ENCODE measurements at regions not wholly inside any gene's neighbourhood (a gene's known extent, or its start where the extent isn't known, plus 50 kb on each side); places are given as distances from the start of the nearest gene placed in this dataset.

DNA sequence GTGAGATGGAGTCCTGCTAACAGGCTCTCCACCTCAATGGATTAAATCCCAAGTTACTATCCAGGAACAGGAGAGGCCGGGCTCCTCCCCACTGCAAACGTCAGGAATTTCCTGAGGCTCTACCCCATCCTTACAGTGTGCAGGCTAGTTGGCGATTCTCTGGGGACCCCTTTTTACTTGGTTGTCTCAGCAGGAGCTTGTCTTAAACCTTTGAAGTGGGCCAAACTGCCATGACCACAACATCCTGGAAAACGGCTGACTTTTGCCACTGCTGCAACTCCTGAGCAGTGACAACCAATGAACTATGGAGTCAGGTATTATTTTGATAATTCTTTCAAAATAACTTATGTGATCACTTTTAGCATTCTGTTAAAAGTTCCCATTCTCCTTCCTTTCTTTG, 440.9 kb upstream of the CCDC54 start:
- TF ChIP-seq, protein P1, sequence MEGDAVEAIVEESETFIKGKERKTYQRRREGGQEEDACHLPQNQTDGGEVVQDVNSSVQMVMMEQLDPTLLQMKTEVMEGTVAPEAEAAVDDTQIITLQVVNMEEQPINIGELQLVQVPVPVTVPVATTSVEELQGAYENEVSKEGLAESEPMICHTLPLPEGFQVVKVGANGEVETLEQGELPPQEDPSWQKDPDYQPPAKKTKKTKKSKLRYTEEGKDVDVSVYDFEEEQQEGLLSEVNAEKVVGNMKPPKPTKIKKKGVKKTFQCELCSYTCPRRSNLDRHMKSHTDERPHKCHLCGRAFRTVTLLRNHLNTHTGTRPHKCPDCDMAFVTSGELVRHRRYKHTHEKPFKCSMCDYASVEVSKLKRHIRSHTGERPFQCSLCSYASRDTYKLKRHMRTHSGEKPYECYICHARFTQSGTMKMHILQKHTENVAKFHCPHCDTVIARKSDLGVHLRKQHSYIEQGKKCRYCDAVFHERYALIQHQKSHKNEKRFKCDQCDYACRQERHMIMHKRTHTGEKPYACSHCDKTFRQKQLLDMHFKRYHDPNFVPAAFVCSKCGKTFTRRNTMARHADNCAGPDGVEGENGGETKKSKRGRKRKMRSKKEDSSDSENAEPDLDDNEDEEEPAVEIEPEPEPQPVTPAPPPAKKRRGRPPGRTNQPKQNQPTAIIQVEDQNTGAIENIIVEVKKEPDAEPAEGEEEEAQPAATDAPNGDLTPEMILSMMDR (conservative IDR thresholded peaks at IDR 0.05), result no peak
- H3K27ac ChIP-seq, result no peak overlapping the region

DNA sequence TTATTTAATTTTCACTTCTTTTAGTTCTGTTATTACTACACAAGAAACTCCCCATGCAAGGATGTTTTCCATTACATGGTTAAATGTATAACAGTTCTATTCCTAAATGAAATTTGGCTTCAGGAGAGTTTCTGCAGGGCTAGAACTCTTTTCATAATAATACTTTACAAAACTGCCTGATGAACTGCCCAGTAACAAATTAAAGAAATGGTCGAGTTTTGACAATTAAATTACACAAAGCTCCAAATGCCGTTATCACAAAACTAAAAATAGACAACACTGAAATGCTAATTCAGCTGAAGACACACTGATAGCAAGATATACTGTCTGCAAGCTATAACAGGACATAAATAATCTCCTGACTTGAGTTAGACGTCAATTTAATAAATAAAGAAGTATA, 435.2 kb upstream of the CCDC54 start:
- H3K27ac ChIP-seq, result no peak overlapping the region
- no peak for TF ChIP-seq ZFX (IDR thresholded peaks at IDR 0.05)
- TF ChIP-seq, protein P1 (conservative IDR thresholded peaks at IDR 0.05), result no peak

DNA sequence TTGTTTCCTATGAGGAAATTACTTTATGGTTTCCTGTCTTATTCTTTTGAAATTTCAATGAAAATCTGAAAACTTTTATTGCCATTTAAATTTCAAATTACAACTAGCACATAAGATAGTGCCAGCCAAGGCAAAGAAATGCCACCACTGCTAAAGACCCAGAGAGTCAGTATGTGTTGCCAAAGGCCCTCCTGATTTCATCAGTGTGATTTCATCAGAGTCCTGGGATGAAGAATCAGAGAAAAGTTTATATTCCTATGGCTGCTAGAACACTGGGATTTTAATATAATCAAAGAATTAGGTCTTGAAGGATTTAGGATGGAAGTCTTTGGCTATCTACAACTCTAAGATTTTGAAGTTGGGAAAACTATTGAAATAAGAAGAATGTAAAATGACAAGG, 434.2 kb upstream of the CCDC54 start:
- TF ChIP-seq, protein P1 (conservative IDR thresholded peaks at IDR 0.05), result no peak
- no peak for TF ChIP-seq ZFX (IDR thresholded peaks at IDR 0.05)
- H3K27ac ChIP-seq, result no peak overlapping the region

DNA sequence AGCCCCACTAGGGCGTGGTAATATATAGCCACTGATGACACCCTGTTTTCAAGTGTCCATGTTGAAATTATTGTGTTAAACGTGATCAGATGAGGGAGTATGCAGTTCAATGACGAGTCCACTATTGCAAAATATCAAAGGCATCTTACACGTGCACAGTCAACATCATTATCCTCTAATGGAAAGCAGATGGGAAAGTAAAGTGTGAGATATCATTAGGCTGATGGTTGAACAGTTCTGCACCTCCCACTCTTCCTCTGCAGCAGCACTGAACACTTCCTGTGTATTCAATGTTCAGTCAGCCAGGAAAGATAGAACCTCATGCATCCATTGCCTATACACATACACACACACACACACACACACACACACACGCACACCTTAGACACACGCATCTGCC, 431.8 kb upstream of the CCDC54 start:
- H3K27ac ChIP-seq, result no peak overlapping the region
- no peak for TF ChIP-seq ZFX (IDR thresholded peaks at IDR 0.05)
- TF ChIP-seq, protein P1 (conservative IDR thresholded peaks at IDR 0.05), result no peak

DNA sequence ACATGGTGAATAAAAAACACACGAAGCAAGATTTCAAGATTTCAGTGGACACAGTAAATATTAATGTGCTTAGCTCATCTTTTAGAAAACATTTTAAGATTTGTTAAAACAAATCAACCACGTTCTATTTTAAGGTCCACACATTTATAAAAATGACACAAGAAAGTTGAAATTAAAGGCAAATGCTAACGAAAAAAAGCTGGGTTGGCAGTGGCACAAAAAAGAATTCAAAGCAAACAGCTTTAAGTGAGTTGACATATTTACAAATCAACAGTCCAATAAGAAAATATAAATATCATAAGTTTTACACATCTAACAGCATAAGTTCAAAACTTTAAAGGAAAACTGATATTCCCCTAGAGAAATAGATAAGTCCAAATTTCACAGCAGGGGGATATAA, 430.4 kb upstream of the CCDC54 start:
- H3K27ac ChIP-seq, result no peak overlapping the region
- TF ChIP-seq, protein P1 (conservative IDR thresholded peaks at IDR 0.05), result no peak
- no peak for TF ChIP-seq ZFX (IDR thresholded peaks at IDR 0.05)

DNA sequence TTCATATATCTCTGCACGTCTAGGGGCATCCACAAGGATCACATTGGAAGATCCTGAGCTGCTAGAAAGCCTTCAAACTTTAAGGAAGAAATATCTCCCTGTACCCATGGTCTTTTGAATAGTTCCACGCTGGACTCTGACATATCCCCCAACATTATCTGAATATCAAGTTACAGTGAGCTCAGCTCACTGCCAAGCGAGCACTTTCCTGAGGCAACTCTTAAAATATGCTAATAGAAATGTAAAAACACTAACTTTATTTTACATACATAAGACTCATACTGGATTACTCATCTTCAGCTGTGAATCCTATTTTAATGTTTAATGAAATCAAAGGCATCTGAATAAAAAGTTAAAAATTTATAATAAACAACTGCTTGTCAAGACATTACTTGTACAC, 420.2 kb upstream of the CCDC54 start:
- H3K27ac ChIP-seq, result no peak overlapping the region
- TF ChIP-seq ZFX (IDR thresholded peaks at IDR 0.05), result no peak
- TF ChIP-seq, protein P1 (conservative IDR thresholded peaks at IDR 0.05), result no peak

DNA sequence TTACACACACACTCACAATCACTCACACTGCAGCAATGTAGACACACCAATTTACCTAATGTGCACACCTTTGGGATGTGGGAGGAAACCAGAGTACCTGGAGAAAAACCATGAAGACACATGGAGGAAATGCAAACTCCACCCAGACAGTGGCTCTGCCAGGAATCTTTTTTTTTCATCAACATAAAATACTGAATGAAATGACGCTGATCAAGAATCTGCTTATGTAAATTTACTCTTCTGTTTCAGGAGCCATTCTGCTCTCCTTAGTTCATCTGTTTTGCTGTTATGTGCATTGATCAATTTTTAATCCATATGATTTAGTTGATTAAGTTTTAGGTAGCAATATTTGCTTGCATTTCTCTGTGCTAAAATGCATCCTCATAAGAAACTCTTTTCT, 414.2 kb upstream of the CCDC54 start:
- no peak for TF ChIP-seq ZFX (IDR thresholded peaks at IDR 0.05)
- TF ChIP-seq, protein P1 (conservative IDR thresholded peaks at IDR 0.05), result no peak
- no peak overlapping the region for H3K27ac ChIP-seq
